Transverse colon (tissue), 4 donors: ENCODE measurements at regions not wholly inside any gene's neighbourhood (a gene's known extent, or its start where the extent isn't known, plus 50 kb on each side); places are given as distances from the start of the nearest gene placed in this dataset.

Experiments used
- DNase-seq: peaks from one replicate; pipeline ENCODE4 v3.0.0-alpha.2; 2019
- H3K27ac ChIP-seq, 4 donors: fragments of 200-600 bp; sonication (generic); 2 replicates each; pipeline ENCODE4 v1.5.1; 2016 to 2018; ENCODE audit warnings: inconsistent platforms in 4 of 4
- H3K27me3 ChIP-seq: fragments of 200-600 bp; sonication (generic); 2 replicates; pipeline ENCODE4 v1.5.1; 2017; ENCODE audit warnings: inconsistent platforms
- H3K36me3 ChIP-seq, 4 donors: fragments of 200-600 bp; sonication (generic); 2 replicates each; pipeline ENCODE4 v1.5.1; 2017 to 2019; ENCODE audit warnings: inconsistent platforms in 4 of 4
- H3K4me1 ChIP-seq, 4 donors: fragments of 200-600 bp; sonication (generic); 2 replicates each; pipeline ENCODE4 v1.5.1; 2017 to 2020; ENCODE audit warnings: inconsistent platforms in 4 of 4
- H3K4me3 ChIP-seq, 4 donors: fragments of 200-600 bp; sonication (generic); 1 replicate in 1 of 4; 2 replicates in 3 of 4; pipeline versions ENCODE4 v1.5.1 to v1.6.1; 2017 to 2019; ENCODE audit warnings: inconsistent platforms in 4 of 4
- H3K9me3 ChIP-seq, 2 donors: fragments of 200-600 bp; sonication (generic); 2 replicates each; pipeline ENCODE4 v1.5.1; 2017 to 2019; ENCODE audit warnings: inconsistent platforms in 2 of 2
- CTCF ChIP-seq, 5 experiments: fragments of 200-600 bp in 3 of 5; fragments of 450-650 bp in 2 of 5; sonication (generic) in 3 of 5; IDR thresholded peaks; 1 replicate in 2 of 5; 2 replicates in 3 of 5; pipeline ENCODE4 v1.5.1; 2016 to 2017; ENCODE audit warnings: antibody characterized with exemption in 5 of 5, inconsistent platforms in 3 of 5, mild to moderate bottlenecking in 2 of 5, moderate library complexity in 1 of 5
- EP300 ChIP-seq: sonication (generic); formaldehyde crosslinking; IDR thresholded peaks from one replicate; pipeline ENCODE4 v1.6.1; 2017; ENCODE audit warnings: antibody characterized with exemption, low read depth
- POLR2A ChIP-seq: fragments of 450-650 bp; IDR thresholded peaks from one replicate; pipeline ENCODE4 v1.6.1; 2016; ENCODE audit warnings: antibody characterized with exemption, mild to moderate bottlenecking, moderate library complexity
- POLR2AphosphoS5 ChIP-seq, 3 donors: sonication (generic); formaldehyde crosslinking; IDR thresholded peaks; one replicate each; pipeline ENCODE4 v1.6.1; 2016; ENCODE audit warnings: antibody characterized with exemption in 3 of 3
- WGBS, 2 donors: methylation state at CpG; one replicate each; pipeline ENCODE4 v1.1.5; 2018; ENCODE audit warnings: low coverage in 1 of 2; 5-methylcytosine and 5-hydroxymethylcytosine counted together
- in situ Hi-C, 4 donors: fragments of 200-750 bp; cut with MboI; loops; one replicate each; pipeline versions ENCODE4 v1.15.0 to v1.15.1; 2017; ENCODE audit warnings: low sequenced_read_pairs in 3 of 4, low pct_ligation_motif_present in 1 of 4, low pct_unique_long_range_greater_than_20kb in 1 of 4
- intact Hi-C: fragments of 100-400 bp; cut with DNase I; formaldehyde crosslinking; loops from one replicate; pipeline ENCODE4 v1.15.1; 2023; ENCODE audit warnings: low total_unique reads

- intact Hi-C loops (no loop called here), in situ Hi-C loops (no loop called here)
- 40 to 45% methylated on average over 10 to 12 of the region's 12 CpGs for WGBS, 2 donors
- Histone ChIP-seq H3K36me3 (no peaks in the 10 kb centered on the region), H3K27me3 (no peaks in the 10 kb centered on the region), H3K9me3 (no peaks in the 10 kb centered on the region), H3K27ac (no peak overlapping the region), H3K4me3 (no peak overlapping the region), H3K4me1 (peaks cover 0 to 11% (median 2%) of the 10 kb centered on the region in 4 donors)
- TF ChIP-seq POLR2AphosphoS5 (IDR thresholded peaks at IDR 0.05) (no peak), CTCF (IDR thresholded peaks at IDR 0.05) (no peak), EP300 (no peak), POLR2A (no peak)
- DNase-seq: no peak
Observed at GRCh38 chr10:28822719-28823464, 145.6 kb downstream of the BAMBI start.

- Histone ChIP-seq H3K27ac (no peak overlapping the region), H3K4me3 (no peak overlapping the region), H3K36me3 (no peaks in the 10 kb centered on the region), H3K9me3 (no peaks in the 10 kb centered on the region), H3K27me3 (no peaks in the 10 kb centered on the region), H3K4me1 (peaks cover 0 to 6% (median 2%) of the 10 kb centered on the region in 4 donors)
- TF ChIP-seq POLR2AphosphoS5 (IDR thresholded peaks at IDR 0.05) (no peak), POLR2A (no peak), EP300 (no peak), CTCF (IDR thresholded peaks at IDR 0.05) (no peak)
- 43 to 68% methylated on average over 1 of the region's 1 CpG for WGBS, 2 donors
- no peak for DNase-seq
- in situ Hi-C loops (no loop called here), intact Hi-C loops (no loop called here)
Observed at GRCh38 chr10:28823501-28824075, 146.3 kb downstream of the BAMBI start.

GRCh38 chr10:28833313-28833712 lies 156.0 kb downstream of the BAMBI start:
- H3K36me3 ChIP-seq: no peaks in the 10 kb centered on the region
- H3K4me3 ChIP-seq: no peak overlapping the region
- no peak for DNase-seq
- TF ChIP-seq EP300 (no peak), POLR2AphosphoS5 (IDR thresholded peaks at IDR 0.05) (no peak)
- no peaks in the 10 kb centered on the region for H3K4me1 ChIP-seq
- no peaks in the 10 kb centered on the region for H3K27me3 ChIP-seq
- WGBS, 2 donors: 30 to 42% methylated on average over 4 of the region's 4 CpGs
- no peaks in the 10 kb centered on the region for H3K9me3 ChIP-seq
- H3K27ac ChIP-seq: no peak overlapping the region
- intact Hi-C loops: no loop called here
- in situ Hi-C loops: no loop called here

GRCh38 chr10:28836435-28836743 lies 159.1 kb downstream of the BAMBI start:
- H3K4me3 ChIP-seq: no peak overlapping the region
- no peak for DNase-seq
- TF ChIP-seq EP300 (no peak), CTCF (IDR thresholded peaks at IDR 0.05) (no peak), POLR2AphosphoS5 (IDR thresholded peaks at IDR 0.05) (no peak), POLR2A (no peak)
- intact Hi-C loops (no loop called here), in situ Hi-C loops (no loop called here)
- H3K27ac ChIP-seq: no peak overlapping the region
- H3K9me3 ChIP-seq: no peaks in the 10 kb centered on the region
- peaks cover 0 to 10% (median 0%) of the 10 kb centered on the region in 4 donors for H3K4me1 ChIP-seq
- H3K27me3 ChIP-seq: no peaks in the 10 kb centered on the region
- H3K36me3 ChIP-seq: no peaks in the 10 kb centered on the region
